GM12878 (cell line): ENCODE measurements at regions not wholly inside any gene's neighbourhood (a gene's known extent, or its start where the extent isn't known, plus 50 kb on each side); places are given as distances from the start of the nearest gene placed in this dataset.

Source experiments
- ATAC-seq: fragments of 200-7000 bp; cut with Tn5 transposase; 3 replicates; pipeline ENCODE4 v1.9.1; 2020; ENCODE audit warnings: mild to moderate bottlenecking, moderate library complexity
- BruUV-seq: library from RNA; stranded (reverse); fragments of 400-500 nt; replicated peaks from 2 replicates; lab custom pipeline; 2021; lab: Mats Ljungman, UMichigan
- CTCF ChIA-PET: fragments of 300-600 bp; sonication (Branson Sonifier 250); formaldehyde crosslinking; extraction: SDS; loops from one replicate; lab custom pipeline; 2021; ENCODE audit warnings: inconsistent platforms; lab: Yijun Ruan, JAX
- POLR2A ChIA-PET: fragments of 350-600 bp; formaldehyde crosslinking; extraction: SDS; loops from one replicate; lab custom pipeline; 2021; ENCODE audit warnings: inconsistent platforms; lab: Charles Lee
- RAD21 ChIA-PET: fragments of 300-600 bp; sonication (Branson Sonifier 250); formaldehyde crosslinking; loops from one replicate; lab custom pipeline; 2023; ENCODE audit warnings: antibody characterized with exemption; ENCODE audit not compliant: unreplicated experiment; lab: Charles Lee
- SMC1A ChIA-PET: fragments of 300-600 bp; sonication (Branson Sonifier 250); formaldehyde crosslinking; loops from one replicate; lab custom pipeline; 2023; ENCODE audit not compliant: unreplicated experiment, uncharacterized antibody; lab: Charles Lee
- DNase-seq: peaks from one replicate; pipeline ENCODE4 v3.0.0-alpha.2; 2011; ENCODE audit warnings: low read depth, low spot score
- FAIRE-seq: peaks from 3 replicates; lab custom pipeline; 2011; peaks lifted over from hg19 to GRCh38; lab: Jason Lieb, UNC
- H2AFZ ChIP-seq: 2 replicates; pipeline ENCODE4 v1.6.0; 2011; ENCODE audit warnings: low read depth, low read length, control low read depth; ENCODE audit not compliant: control insufficient read depth
- H3K27ac ChIP-seq: 2 replicates; pipeline ENCODE4 v1.5.1; 2011; ENCODE audit warnings: control low read depth; ENCODE audit not compliant: control insufficient read depth, insufficient read depth
- H3K27me3 ChIP-seq, 2 experiments: replicated peaks in 1 of 2; 2 replicates each; pipeline versions ENCODE4 v1.6.0 to v1.6.1; 2011; ENCODE audit warnings: low read length in 1 of 2; ENCODE audit not compliant: control insufficient read depth in 2 of 2, insufficient read depth in 2 of 2
- H3K36me3 ChIP-seq, 2 experiments: 2 replicates each; pipeline ENCODE4 v1.5.1; 2011; ENCODE audit warnings: low read length in 1 of 2; ENCODE audit not compliant: control insufficient read depth in 2 of 2, insufficient read depth in 2 of 2
- H3K4me1 ChIP-seq: 2 replicates; pipeline ENCODE4 v1.6.1; 2011; ENCODE audit warnings: mild to moderate bottlenecking, low read length, moderate library complexity, mixed read lengths; ENCODE audit not compliant: control insufficient read depth, insufficient read depth
- H3K4me2 ChIP-seq: 2 replicates; pipeline ENCODE4 v1.6.0; 2011; ENCODE audit warnings: control low read depth; ENCODE audit not compliant: control insufficient read depth, insufficient read depth
- H3K4me3 ChIP-seq: fragments of 200-600 bp; sonication (generic); 2 replicates; pipeline ENCODE4 v1.5.1; 2016
- H3K79me2 ChIP-seq: 2 replicates; pipeline ENCODE4 v1.6.0; 2011; ENCODE audit warnings: low read length; ENCODE audit not compliant: control insufficient read depth, insufficient read depth
- H3K9ac ChIP-seq: 2 replicates; pipeline ENCODE4 v1.8.0; 2011; ENCODE audit warnings: low read length, control low read depth, mixed read lengths; ENCODE audit not compliant: control insufficient read depth, insufficient read depth
- H3K9me3 ChIP-seq: replicated peaks from 3 replicates; pipeline ENCODE4 v1.5.1; 2011; ENCODE audit warnings: mild to moderate bottlenecking, low read length; ENCODE audit not compliant: control insufficient read depth, insufficient read depth
- H4K20me1 ChIP-seq: 2 replicates; pipeline ENCODE4 v1.6.0; 2011; ENCODE audit not compliant: control insufficient read depth, insufficient read depth
- BACH1 ChIP-seq: fragments of 450-650 bp; IDR thresholded peaks from 2 replicates; pipeline ENCODE4 v1.6.1; 2017; ENCODE audit warnings: mild to moderate bottlenecking, borderline replicate concordance
- CEBPB ChIP-seq, 2 experiments: fragments of 150-350 bp in 1 of 2; IDR thresholded peaks; 2 replicates each; pipeline ENCODE4 v1.6.1; 2012 to 2014; ENCODE audit warnings: low read depth in 2 of 2, low read length in 2 of 2, borderline replicate concordance in 1 of 2, inconsistent platforms in 1 of 2
- CREB1 ChIP-seq: IDR thresholded peaks from 2 replicates; pipeline ENCODE4 v1.6.1; 2012; ENCODE audit warnings: low read depth, mild to moderate bottlenecking, inconsistent platforms
- CTCF ChIP-seq, 3 experiments: IDR thresholded peaks in 2 of 3; conservative IDR thresholded peaks in 1 of 3; 2 replicates each; pipeline ENCODE4 v1.5.1; 2011; ENCODE audit warnings: low read depth in 3 of 3, low read length in 3 of 3, mild to moderate bottlenecking in 3 of 3, control low read depth in 2 of 3, moderate library complexity in 2 of 3, inconsistent platforms in 1 of 3, mixed read lengths in 1 of 3; ENCODE audit not compliant: control insufficient read depth in 2 of 3, insufficient read depth in 1 of 3; ENCODE audit errors: extremely low read depth in 1 of 3
- GATAD2B ChIP-seq: fragments of 450-650 bp; conservative IDR thresholded peaks from 2 replicates; pipeline ENCODE4 v1.6.1; 2017; ENCODE audit warnings: low read depth, mild to moderate bottlenecking, moderate library complexity
- IKZF1 ChIP-seq: fragments of 450-650 bp; conservative IDR thresholded peaks from 2 replicates; pipeline ENCODE4 v1.6.1; 2017; ENCODE audit warnings: antibody characterized with exemption, mild to moderate bottlenecking
- NKRF ChIP-seq: fragments of 450-650 bp; conservative IDR thresholded peaks from 2 replicates; pipeline ENCODE4 v1.6.1; 2017; ENCODE audit warnings: mild to moderate bottlenecking, moderate library complexity
- RELA ChIP-seq: fragments of 450-650 bp; IDR thresholded peaks from 2 replicates; pipeline ENCODE4 v1.8.0; 2014; ENCODE audit warnings: borderline replicate concordance; ENCODE audit not compliant: partially characterized antibody
- ZBTB4 ChIP-seq: fragments of 450-650 bp; formaldehyde crosslinking; IDR thresholded peaks from 2 replicates; pipeline ENCODE4 v1.4.0; 2022; ENCODE audit warnings: mild to moderate bottlenecking, moderate library complexity
- ZZZ3 ChIP-seq: IDR thresholded peaks from 2 replicates; pipeline ENCODE4 v1.6.1; 2011; ENCODE audit warnings: low read depth; ENCODE audit not compliant: control insufficient read depth, insufficient read length
- WGBS: methylation state at CpG from one replicate; pipeline ENCODE4 v1.1.6; 2016; ENCODE audit warnings: low lambda C conversion rate; ENCODE audit not compliant: insufficient replicate concordance, insufficient coverage; ENCODE audit errors: missing lambda C conversion rate; 5-methylcytosine and 5-hydroxymethylcytosine counted together
- in situ Hi-C: fragments of 300-500 bp; cut with MboI; formaldehyde crosslinking; loops from 9 replicates; pipeline ENCODE4 v1.14.3; 2018; ENCODE audit warnings: mixed read lengths
- intact Hi-C: fragments of 100-400 bp; cut with micrococcal nuclease; formaldehyde crosslinking; loops from one replicate; pipeline ENCODE4 v1.14.2; 2022; ENCODE audit not compliant: unreplicated experiment

- BruUV-seq: no TSS peak
- TF ChIP-seq BACH1: peak; percentile 44; the same call in 1 of the 2 replicates
- TF ChIP-seq CREB1: no peak
- Histone ChIP-seq H3K27me3 (no peaks in the 10 kb centered on the region), H3K4me1 (no peaks in the 10 kb centered on the region), H3K36me3 (no peaks in the 10 kb centered on the region), H3K79me2 (no peaks in the 10 kb centered on the region), H3K4me3 (no peak overlapping the region), H2AFZ (no peak overlapping the region), H3K9ac (no peak overlapping the region), H3K4me2 (no peak overlapping the region), H3K27ac (no peak overlapping the region), H4K20me1 (no peaks in the 10 kb centered on the region), H3K9me3 (no peaks in the 10 kb centered on the region)
- ChIA-PET SMC1A (no interaction called here), RAD21 (no interaction called here), CTCF (no interaction called here), POLR2A (no interaction called here)
- ATAC-seq (peak; percentile 42; the same call in 1 of the 3 replicates), FAIRE-seq (no peak), DNase-seq (no peak)
- intact Hi-C loops (no loop called here), in situ Hi-C loops (no loop called here)
- WGBS: 27% methylated on average over 3 of the region's 3 CpGs
These were observed 60.8 kb upstream of the FMR1 start for GRCh38 chrX:147850875-147851274.

- Histone ChIP-seq H3K4me1 (no peaks in the 10 kb centered on the region), H3K4me3 (no peak overlapping the region)
These were observed 58.0 kb upstream of the FMR1 start for GRCh38 chrX:147853701-147854100.

More at GRCh38 chrX:147853701-147854100, 58.0 kb upstream of the FMR1 start:
- Histone ChIP-seq H3K27ac (no peak overlapping the region), H4K20me1 (no peaks in the 10 kb centered on the region), H3K79me2 (no peaks in the 10 kb centered on the region), H3K9me3 (no peaks in the 10 kb centered on the region), H3K27me3 (no peaks in the 10 kb centered on the region), H3K9ac (no peak overlapping the region), H3K36me3 (no peaks in the 10 kb centered on the region), H3K4me2 (no peak overlapping the region), H2AFZ (no peak overlapping the region)
- DNase-seq (no peak), FAIRE-seq (no peak), ATAC-seq (no peak)
- RAD21 ChIA-PET: no interaction called here
- CTCF ChIA-PET: no interaction called here
- no TSS peak for BruUV-seq
- WGBS: 0% methylated on average over 2 of the region's 2 CpGs
- SMC1A ChIA-PET: no interaction called here
- POLR2A ChIA-PET: no interaction called here
- in situ Hi-C loops: no loop called here
- intact Hi-C loops: no loop called here
- TF ChIP-seq IKZF1 (no peak), ZBTB4 (no peak), CTCF (IDR thresholded peaks at IDR 0.05 in 2 of 3, conservative IDR thresholded peaks at IDR 0.05 in 1 of 3; ENCODE audit: control insufficient read depth in 2 of 3, extremely low read depth in 1 of 3, insufficient read depth in 1 of 3, low read depth in 3 of 3, low read length in 3 of 3) (peak in 1 of 3 experiments; percentile 8; a peak in 1 of 6 replicates), GATAD2B (no peak), RELA (no peak), ZZZ3 (no peak), NKRF (no peak), CEBPB (IDR thresholded peaks at IDR 0.05; ENCODE audit: borderline replicate concordance in 1 of 2, low read depth in 2 of 2, low read length in 2 of 2) (no peak)
